ENCODE measurements at regions not wholly inside any gene's neighbourhood (a gene's known extent, or its start where the extent isn't known, plus 50 kb on each side); places are given as distances from the start of the nearest gene placed in this dataset.

- ChIA-PET CTCF (ENCODE audit: partially characterized antibody) (no interaction called here), POLR2A (ENCODE audit: partially characterized antibody) (no interaction called here)
- Histone ChIP-seq H2AFZ (ENCODE audit: low read length) (no peak overlapping the region), H4K20me1 (replicated peaks in 1 of 2; ENCODE audit: control insufficient read depth in 1 of 2, insufficient read depth in 2 of 2, low read length in 2 of 2) (no peaks in the 10 kb centered on the region), H4K91ac (replicated peaks; ENCODE audit: insufficient read length, low read length) (no peak overlapping the region), H3K36me3 (ENCODE audit: control insufficient read depth in 2 of 4, insufficient read depth in 4 of 4, low read length in 3 of 4) (no peaks in the 10 kb centered on the region), H3K18ac (ENCODE audit: extremely low read depth, low read length) (no peak overlapping the region), H2BK120ac (replicated peaks; ENCODE audit: low read depth, low read length) (no peak overlapping the region), H3K9me3 (ENCODE audit: insufficient read depth in 2 of 2, low read depth in 1 of 2, low read length in 1 of 2) (no peaks in the 10 kb centered on the region), H3K4me3 (ENCODE audit: extremely low read depth in 1 of 4, insufficient read depth in 2 of 4, low read depth in 3 of 4, low read length in 4 of 4) (no peak overlapping the region), H3K23me2 (ENCODE audit: low read depth, low read length) (no peaks in the 10 kb centered on the region), H3K79me2 (ENCODE audit: control insufficient read depth in 1 of 2, insufficient read depth in 2 of 2, low read length in 2 of 2) (no peaks in the 10 kb centered on the region), H2BK20ac (ENCODE audit: low read length) (no peak overlapping the region), H3K27me3 (replicated peaks in 1 of 4; ENCODE audit: control insufficient read depth in 3 of 4, extremely low read depth in 1 of 4, insufficient read depth in 3 of 4, low read length in 3 of 4) (no peaks in the 10 kb centered on the region), H3K9ac (replicated peaks in 1 of 4; ENCODE audit: extremely low read depth in 1 of 4, low read depth in 3 of 4, low read length in 3 of 4) (no peak overlapping the region), H2BK12ac (ENCODE audit: low read depth, low read length) (no peak overlapping the region), H2AK5ac (ENCODE audit: low read depth, low read length) (no peak overlapping the region), H3K56ac (replicated peaks; ENCODE audit: insufficient read length, low read depth, low read length) (no peak overlapping the region), H3K23ac (ENCODE audit: insufficient read length) (no peak overlapping the region), H3K4me1 (replicated peaks in 1 of 4; ENCODE audit: control insufficient read depth in 3 of 4, insufficient read depth in 4 of 4, low read length in 3 of 4) (no peaks in the 10 kb centered on the region), H3K27ac (ENCODE audit: low read depth, low read length) (no peak overlapping the region), H4K5ac (ENCODE audit: insufficient read length, low read depth, low read length) (no peak overlapping the region), H3K79me1 (ENCODE audit: low read depth, low read length) (no peaks in the 10 kb centered on the region), H4K8ac (ENCODE audit: extremely low read depth, insufficient read depth, low read length) (no peak overlapping the region), H3K4me2 (ENCODE audit: insufficient read depth in 1 of 2, low read depth in 2 of 2, low read length in 2 of 2) (no peak overlapping the region), H2BK15ac (ENCODE audit: low read length) (no peak overlapping the region), H2BK5ac (ENCODE audit: low read depth, low read length) (no peak overlapping the region), H3K4ac (replicated peaks; ENCODE audit: insufficient read length, low read depth, low read length) (no peak overlapping the region), H3K14ac (ENCODE audit: insufficient read length) (no peak overlapping the region)
- TF ChIP-seq SP1 (IDR thresholded peaks at IDR 0.05; ENCODE audit: low read depth, low read length) (no peak), SIRT6 (IDR thresholded peaks at IDR 0.05; ENCODE audit: low read length) (no peak), GABPA (IDR thresholded peaks at IDR 0.05; ENCODE audit: borderline replicate concordance, insufficient read depth, low read length) (no peak), TEAD4 (IDR thresholded peaks at IDR 0.05; ENCODE audit: low read depth, low read length) (no peak), CBX8 (IDR thresholded peaks at IDR 0.05; ENCODE audit: borderline replicate concordance, low read depth, low read length) (no peak), CEBPB (IDR thresholded peaks at IDR 0.05; ENCODE audit: low read depth, low read length) (no peak), BACH1 (IDR thresholded peaks at IDR 0.05; ENCODE audit: low read length) (no peak), RFX5 (IDR thresholded peaks at IDR 0.05; ENCODE audit: borderline replicate concordance, low read depth, low read length) (no peak), EGR1 (IDR thresholded peaks at IDR 0.05; ENCODE audit: borderline replicate concordance, low read depth, low read length) (no peak), SP4 (IDR thresholded peaks at IDR 0.05; ENCODE audit: low read length) (no peak), CHD2 (IDR thresholded peaks at IDR 0.05; ENCODE audit: low read length) (no peak), POU5F1 (IDR thresholded peaks at IDR 0.05; ENCODE audit: low read depth, low read length) (no peak), BCL11A (IDR thresholded peaks at IDR 0.05; ENCODE audit: low read depth in 2 of 2, low read length in 2 of 2) (no peak), HDAC2 (IDR thresholded peaks at IDR 0.05; ENCODE audit: borderline replicate concordance in 1 of 2, low read depth in 2 of 2, low read length in 2 of 2) (no peak), TAF1 (IDR thresholded peaks at IDR 0.05; ENCODE audit: low read depth, low read length) (no peak)
- DNase-seq (ENCODE audit: low read depth in 1 of 2, low spot score in 2 of 2) (no peak), FAIRE-seq (no peak)
Measured at GRCh38 chr5:8561854-8562253, 692.9 kb downstream of the MTRR start.

Measured in H1 (cell line).